Peyer's patch (tissue), 4 donors: ENCODE measurements at regions not wholly inside any gene's neighbourhood (a gene's known extent, or its start where the extent isn't known, plus 50 kb on each side); places are given as distances from the start of the nearest gene placed in this dataset.
A peak's percentile ranks its signal among the peaks of the same experiment; 100 is the strongest.

ENCODE experiments used
- DNase-seq, 3 donors: peaks; one replicate each; pipeline ENCODE4 v3.0.0-alpha.2; 2017 to 2019
- H3K27ac ChIP-seq, 4 donors: fragments of 200-600 bp; sonication (generic); one replicate each; pipeline ENCODE4 v1.5.1; 2016 to 2019
- H3K27me3 ChIP-seq, 2 donors: fragments of 200-600 bp; sonication (generic); one replicate each; pipeline ENCODE4 v1.5.1; 2019
- H3K36me3 ChIP-seq, 3 donors: fragments of 200-600 bp; sonication (generic); one replicate each; pipeline ENCODE4 v1.5.1; 2016 to 2019
- H3K4me1 ChIP-seq, 4 donors: fragments of 200-600 bp; sonication (generic); one replicate each; pipeline ENCODE4 v1.5.1; 2016 to 2019
- H3K4me3 ChIP-seq, 4 donors: fragments of 200-600 bp; sonication (generic); 1 replicate in 3 of 4; 2 replicates in 1 of 4; pipeline ENCODE4 v1.5.1; 2016 to 2019; ENCODE audit warnings: mild to moderate bottlenecking in 1 of 4
- H3K9me3 ChIP-seq, 4 donors: fragments of 200-600 bp; sonication (generic); one replicate each; pipeline ENCODE4 v1.5.1; 2016 to 2019; ENCODE audit warnings: mild to moderate bottlenecking in 1 of 4
- CTCF ChIP-seq, 6 experiments: fragments of 450-650 bp in 4 of 6; fragments of 200-600 bp in 2 of 6; sonication (generic) in 1 of 6; IDR thresholded peaks; one replicate each; pipeline ENCODE4 v1.5.1; 2017 to 2019; ENCODE audit warnings: antibody characterized with exemption in 6 of 6, mild to moderate bottlenecking in 3 of 6, moderate library complexity in 1 of 6
- POLR2A ChIP-seq, 2 donors: fragments of 450-650 bp; IDR thresholded peaks; one replicate each; pipeline ENCODE4 v1.5.1; 2017; ENCODE audit warnings: antibody characterized with exemption in 2 of 2, mild to moderate bottlenecking in 2 of 2, moderate library complexity in 2 of 2

GRCh38 chr16:22614271-22614947 lies 103.7 kb downstream of the NPIPB5 start:
- no peaks in the 10 kb centered on the region for H3K9me3 ChIP-seq
- no peaks in the 10 kb centered on the region for H3K4me1 ChIP-seq
- no peaks in the 10 kb centered on the region for H3K36me3 ChIP-seq
- no peaks in the 10 kb centered on the region for H3K27me3 ChIP-seq
- peak in 1 of 3 donors; percentile 75 for DNase-seq
- H3K4me3 ChIP-seq, result no peak overlapping the region
- peak overlapping the region in 1 of 4 donors; percentile 20 for H3K27ac ChIP-seq
- TF ChIP-seq CTCF (IDR thresholded peaks at IDR 0.05), result no peak
- no peak for TF ChIP-seq POLR2A (IDR thresholded peaks at IDR 0.05)

- TF ChIP-seq CTCF (IDR thresholded peaks at IDR 0.05) (no peak), POLR2A (IDR thresholded peaks at IDR 0.05) (no peak)
- DNase-seq, result no peak
- H3K4me3 ChIP-seq, result no peak overlapping the region
These were observed 108.2 kb downstream of the NPIPB5 start for GRCh38 chr16:22618842-22619241.

GRCh38 chr16:22621586-22622155 lies 111.0 kb downstream of the NPIPB5 start:
- H3K4me3 ChIP-seq, result no peak overlapping the region
- H3K9me3 ChIP-seq, result no peaks in the 10 kb centered on the region
- TF ChIP-seq CTCF (IDR thresholded peaks at IDR 0.05), result no peak
- no peaks in the 10 kb centered on the region for H3K4me1 ChIP-seq
- no peak overlapping the region for H3K27ac ChIP-seq
- DNase-seq, result no peak
- no peaks in the 10 kb centered on the region for H3K27me3 ChIP-seq
- no peaks in the 10 kb centered on the region for H3K36me3 ChIP-seq

More at GRCh38 chr16:22618842-22619241, 108.2 kb downstream of the NPIPB5 start:
- H3K36me3 ChIP-seq, result no peaks in the 10 kb centered on the region
- H3K27ac ChIP-seq, result no peak overlapping the region
- no peaks in the 10 kb centered on the region for H3K27me3 ChIP-seq
- H3K9me3 ChIP-seq, result no peaks in the 10 kb centered on the region
- no peaks in the 10 kb centered on the region for H3K4me1 ChIP-seq

DNA sequence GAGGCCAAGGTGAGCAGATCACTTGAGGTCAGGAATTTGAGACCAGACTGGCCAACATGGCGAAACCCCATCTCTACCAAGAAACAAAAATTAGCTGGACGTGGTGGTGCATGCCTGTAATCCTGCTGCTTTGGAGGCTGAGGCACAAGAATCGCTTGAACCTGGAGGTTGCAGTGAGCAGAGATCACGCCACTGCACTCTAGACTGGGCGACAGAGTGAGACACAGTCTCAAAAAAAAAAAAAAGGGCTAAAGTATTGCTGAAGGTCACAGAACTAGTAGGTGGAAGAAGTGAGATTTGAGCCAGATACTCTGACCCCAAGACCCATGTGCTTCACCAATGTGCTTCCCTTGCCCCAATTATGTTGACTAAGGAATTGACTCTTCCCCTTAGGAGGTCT lies 112.0 kb downstream of the NPIPB5 start:
- Histone ChIP-seq H3K27me3 (no peaks in the 10 kb centered on the region), H3K27ac (no peak overlapping the region), H3K4me3 (no peak overlapping the region), H3K4me1 (no peaks in the 10 kb centered on the region), H3K36me3 (no peaks in the 10 kb centered on the region), H3K9me3 (no peaks in the 10 kb centered on the region)
- no peak for TF ChIP-seq CTCF (IDR thresholded peaks at IDR 0.05)
- no peak for TF ChIP-seq POLR2A (IDR thresholded peaks at IDR 0.05)
- no peak for DNase-seq

DNA sequence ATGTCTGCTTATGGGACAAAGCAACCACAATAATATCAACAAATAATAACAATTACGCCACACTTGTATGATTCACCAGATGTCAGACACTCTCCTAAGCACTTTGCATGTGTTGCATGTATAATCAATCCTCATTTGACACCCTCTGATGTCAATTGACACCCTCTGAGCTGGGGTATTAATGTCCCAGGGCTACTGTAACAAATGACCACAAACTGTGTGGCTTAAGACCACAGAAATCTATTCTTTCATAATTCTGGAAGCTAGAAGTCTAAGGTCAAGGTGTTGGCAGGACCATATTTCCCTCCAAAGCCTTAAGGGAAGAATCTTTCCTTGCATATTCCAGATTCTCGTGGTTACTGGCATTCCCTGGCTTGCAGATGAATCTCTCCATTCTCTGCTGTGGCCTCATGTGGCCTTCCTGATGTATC lies 112.7 kb downstream of the NPIPB5 start:
- H3K27me3 ChIP-seq, result no peaks in the 10 kb centered on the region
- H3K9me3 ChIP-seq, result no peaks in the 10 kb centered on the region

More for the DNA sequence above, 112.7 kb downstream of the NPIPB5 start:
- DNase-seq, result no peak
- Histone ChIP-seq H3K4me3 (no peak overlapping the region), H3K27ac (no peak overlapping the region), H3K4me1 (no peaks in the 10 kb centered on the region), H3K36me3 (no peaks in the 10 kb centered on the region)
- no peak for TF ChIP-seq POLR2A (IDR thresholded peaks at IDR 0.05)
- no peak for TF ChIP-seq CTCF (IDR thresholded peaks at IDR 0.05)
